CD4-positive, alpha-beta T cell (primary cell): ENCODE measurements at regions not wholly inside any gene's neighbourhood (a gene's known extent, or its start where the extent isn't known, plus 50 kb on each side); places are given as distances from the start of the nearest gene placed in this dataset.

Source experiments
- ATAC-seq: fragments of 200-7000 bp; cut with Tn5 transposase; one replicate; pipeline ENCODE4 v1.10.0; 2022; ENCODE audit warnings: mild to moderate bottlenecking; ENCODE audit not compliant: poor library complexity
- CTCF ChIA-PET: fragments of 350-600 bp; sonication (Branson Sonifier 250); formaldehyde crosslinking; loops from one replicate; lab custom pipeline; 2021; ENCODE audit warnings: antibody characterized with exemption, inconsistent platforms; lab: Charles Lee
- POLR2A ChIA-PET: fragments of 350-600 bp; sonication (Branson Sonifier 250); formaldehyde crosslinking; loops from one replicate; lab custom pipeline; 2021; ENCODE audit warnings: antibody characterized with exemption, inconsistent platforms; lab: Charles Lee
- DNase-seq, 14 experiments: peaks; one replicate each; pipeline ENCODE4 v3.0.0-alpha.2; 2013 to 2020; ENCODE audit warnings: mixed read lengths in 2 of 14
- H3K27ac ChIP-seq, 2 donors: one replicate each; pipeline versions ENCODE4 v1.5.1 to v1.7.0; 2013; ENCODE audit warnings: low read length in 2 of 2, low read depth in 1 of 2, mild to moderate bottlenecking in 1 of 2
- H3K27me3 ChIP-seq, 2 experiments: 1 replicate in 1 of 2; 2 replicates in 1 of 2; pipeline versions ENCODE4 v1.6.1 to v1.7.0; 2013; ENCODE audit warnings: low read length in 2 of 2, control low read depth in 1 of 2, mild to moderate bottlenecking in 1 of 2, moderate library complexity in 1 of 2; ENCODE audit not compliant: insufficient read depth in 2 of 2, control insufficient read depth in 1 of 2
- H3K36me3 ChIP-seq: one replicate; pipeline ENCODE4 v1.6.1; 2013; ENCODE audit warnings: low read length, control low read depth; ENCODE audit not compliant: insufficient read depth
- H3K4me1 ChIP-seq: one replicate; pipeline ENCODE4 v1.6.1; 2013; ENCODE audit warnings: low read length, control low read depth; ENCODE audit not compliant: insufficient read depth
- H3K4me3 ChIP-seq: one replicate; pipeline ENCODE4 v1.5.1; 2013; ENCODE audit warnings: mild to moderate bottlenecking, low read length, moderate library complexity
- H3K9me3 ChIP-seq, 2 experiments: 1 replicate in 1 of 2; 2 replicates in 1 of 2; pipeline versions ENCODE4 v1.6.1 to v1.7.0; 2013; ENCODE audit warnings: low read length in 2 of 2, mild to moderate bottlenecking in 2 of 2, control low read depth in 1 of 2, moderate library complexity in 1 of 2; ENCODE audit not compliant: control insufficient read depth in 1 of 2, insufficient read depth in 1 of 2
- H3K27ac Mint-ChIP-seq: one replicate; pipeline ENCODE4 v1.8.0; 2020; ENCODE audit warnings: mixed read lengths
- H3K27me3 Mint-ChIP-seq: one replicate; pipeline ENCODE4 v1.8.0; 2021; ENCODE audit warnings: mixed read lengths
- H3K36me3 Mint-ChIP-seq: one replicate; pipeline ENCODE4 v1.8.0; 2021; ENCODE audit warnings: low read depth, mixed read lengths
- H3K4me1 Mint-ChIP-seq: one replicate; pipeline ENCODE4 v1.8.0; 2021; ENCODE audit warnings: low read depth, mixed read lengths
- H3K4me3 Mint-ChIP-seq: one replicate; pipeline ENCODE4 v1.8.0; 2020; ENCODE audit warnings: mild to moderate bottlenecking, mixed read lengths
- H3K9me3 Mint-ChIP-seq: one replicate; pipeline ENCODE4 v1.8.0; 2020; ENCODE audit warnings: mixed read lengths
- intact Hi-C, 2 experiments: fragments of 100-400 bp; cut with DNase I in 1 of 2; cut with micrococcal nuclease in 1 of 2; formaldehyde crosslinking; loops; one replicate each; pipeline versions ENCODE4 v1.15.1 to v1.9.0; 2023 to 2025; cut with DNase I, micrococcal nuclease
- TF ChIP-seq, protein P1 (sequence below): fragments of 200-600 bp; IDR thresholded peaks from one replicate; pipeline ENCODE4 v1.8.0; 2022; ENCODE audit warnings: antibody characterized with exemption, mild to moderate bottlenecking

DNA sequence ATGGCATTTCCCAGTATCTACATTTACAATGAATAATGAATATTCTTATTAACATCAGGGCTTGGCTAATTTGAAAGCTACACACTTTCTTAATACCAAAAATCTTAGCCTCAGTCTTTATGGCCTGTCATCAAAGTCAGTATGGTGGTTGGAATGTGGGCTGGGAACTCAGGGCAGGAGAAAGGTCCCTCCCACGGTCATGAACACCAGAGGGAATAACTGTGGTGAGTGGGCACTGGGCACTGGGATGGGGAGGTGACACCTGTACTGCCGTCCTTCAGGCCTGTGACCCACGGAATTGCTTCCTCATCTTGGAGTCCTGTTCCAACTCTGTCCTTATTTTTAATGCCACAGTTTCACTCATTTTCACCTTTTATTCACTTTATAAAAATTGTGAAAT is 276.9 kb upstream of the PLPP4 start:
- DNase-seq: no peak
- intact Hi-C loops: no loop called here
- Mint-ChIP-seq H3K27ac (no peak overlapping the region), H3K36me3 (no peaks in the 10 kb centered on the region), H3K4me1 (no peaks in the 10 kb centered on the region), H3K9me3 (no peaks in the 10 kb centered on the region), H3K27me3 (peaks cover 34% of the 10 kb centered on the region), H3K4me3 (no peak overlapping the region)
- POLR2A ChIA-PET: no interaction called here
- TF ChIP-seq, protein P1, sequence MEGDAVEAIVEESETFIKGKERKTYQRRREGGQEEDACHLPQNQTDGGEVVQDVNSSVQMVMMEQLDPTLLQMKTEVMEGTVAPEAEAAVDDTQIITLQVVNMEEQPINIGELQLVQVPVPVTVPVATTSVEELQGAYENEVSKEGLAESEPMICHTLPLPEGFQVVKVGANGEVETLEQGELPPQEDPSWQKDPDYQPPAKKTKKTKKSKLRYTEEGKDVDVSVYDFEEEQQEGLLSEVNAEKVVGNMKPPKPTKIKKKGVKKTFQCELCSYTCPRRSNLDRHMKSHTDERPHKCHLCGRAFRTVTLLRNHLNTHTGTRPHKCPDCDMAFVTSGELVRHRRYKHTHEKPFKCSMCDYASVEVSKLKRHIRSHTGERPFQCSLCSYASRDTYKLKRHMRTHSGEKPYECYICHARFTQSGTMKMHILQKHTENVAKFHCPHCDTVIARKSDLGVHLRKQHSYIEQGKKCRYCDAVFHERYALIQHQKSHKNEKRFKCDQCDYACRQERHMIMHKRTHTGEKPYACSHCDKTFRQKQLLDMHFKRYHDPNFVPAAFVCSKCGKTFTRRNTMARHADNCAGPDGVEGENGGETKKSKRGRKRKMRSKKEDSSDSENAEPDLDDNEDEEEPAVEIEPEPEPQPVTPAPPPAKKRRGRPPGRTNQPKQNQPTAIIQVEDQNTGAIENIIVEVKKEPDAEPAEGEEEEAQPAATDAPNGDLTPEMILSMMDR: no peak
- Histone ChIP-seq H3K4me1 (no peaks in the 10 kb centered on the region), H3K27ac (no peak overlapping the region), H3K4me3 (no peak overlapping the region), H3K9me3 (peaks cover 0 to 5% of the 10 kb centered on the region in 2 experiments), H3K27me3 (no peaks in the 10 kb centered on the region), H3K36me3 (no peaks in the 10 kb centered on the region)
- no peak for ATAC-seq
- CTCF ChIA-PET: no interaction called here

DNA sequence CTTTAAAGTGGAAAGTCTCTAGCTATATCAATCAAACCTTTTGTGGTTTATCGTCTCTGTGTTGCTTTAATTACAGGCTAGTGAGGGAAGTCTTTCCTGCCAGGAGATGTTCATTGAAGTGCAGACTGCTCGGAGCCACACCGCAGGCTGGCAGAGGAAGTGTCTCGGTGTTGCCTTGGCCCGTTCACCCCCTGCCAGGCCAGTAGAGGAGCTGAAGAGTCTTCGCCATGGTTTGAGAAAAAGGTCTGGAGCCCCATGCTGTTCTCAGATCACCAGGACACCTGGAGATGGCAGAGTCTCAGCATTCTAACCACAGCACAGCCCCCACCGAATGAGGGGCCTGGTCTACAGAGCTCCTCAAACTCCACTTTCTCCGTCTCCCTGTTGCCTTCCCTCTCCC is 275.9 kb upstream of the PLPP4 start:
- Histone ChIP-seq H3K4me1 (no peaks in the 10 kb centered on the region), H3K27ac (no peak overlapping the region), H3K27me3 (no peaks in the 10 kb centered on the region), H3K9me3 (peaks cover 0 to 5% of the 10 kb centered on the region in 2 experiments), H3K4me3 (no peak overlapping the region), H3K36me3 (no peaks in the 10 kb centered on the region)
- DNase-seq: no peak
- TF ChIP-seq, protein P1: no peak
- Mint-ChIP-seq H3K9me3 (no peaks in the 10 kb centered on the region), H3K4me3 (no peak overlapping the region), H3K36me3 (no peaks in the 10 kb centered on the region), H3K27me3 (peaks cover 34% of the 10 kb centered on the region), H3K4me1 (no peaks in the 10 kb centered on the region), H3K27ac (no peak overlapping the region)
- intact Hi-C loops: no loop called here
- no peak for ATAC-seq
- ChIA-PET CTCF (no interaction called here), POLR2A (no interaction called here)

DNA sequence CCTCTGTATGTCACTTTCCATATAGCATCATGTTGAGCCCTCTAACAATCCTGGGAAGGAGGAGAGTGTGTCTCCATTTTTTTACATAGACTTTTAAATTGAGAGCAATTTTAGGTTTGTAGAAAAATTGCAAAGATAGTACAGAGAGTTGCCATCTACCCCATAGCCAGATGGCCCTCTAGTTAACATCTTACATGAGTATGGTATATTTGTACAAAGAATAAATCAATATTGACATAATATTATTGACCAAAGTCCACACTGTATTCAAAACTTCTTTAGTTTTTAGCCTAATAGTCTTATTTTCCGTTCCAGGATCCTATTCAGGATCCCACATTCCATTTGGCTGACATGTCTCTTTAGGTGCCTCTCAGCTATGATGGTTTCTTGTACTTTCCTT is 274.6 kb upstream of the PLPP4 start:
- H3K4me3 Mint-ChIP-seq: no peak overlapping the region
- H3K27ac ChIP-seq: no peak overlapping the region
- H3K27me3 Mint-ChIP-seq: peaks cover 24% of the 10 kb centered on the region
- H3K4me1 Mint-ChIP-seq: no peaks in the 10 kb centered on the region
- ChIA-PET POLR2A (no interaction called here), CTCF (no interaction called here)
- TF ChIP-seq, protein P1: no peak
- H3K36me3 ChIP-seq: no peaks in the 10 kb centered on the region
- H3K9me3 ChIP-seq: peaks cover 0 to 5% of the 10 kb centered on the region in 2 experiments
- H3K4me1 ChIP-seq: no peaks in the 10 kb centered on the region
- no peak overlapping the region for H3K27ac Mint-ChIP-seq
- intact Hi-C loops: no loop called here
- no peaks in the 10 kb centered on the region for H3K27me3 ChIP-seq
- DNase-seq (no peak), ATAC-seq (no peak)
- H3K4me3 ChIP-seq: no peak overlapping the region
- H3K36me3 Mint-ChIP-seq: no peaks in the 10 kb centered on the region
- no peaks in the 10 kb centered on the region for H3K9me3 Mint-ChIP-seq
